ENCODE measurements at regions not wholly inside any gene's neighbourhood (a gene's known extent, or its start where the extent isn't known, plus 50 kb on each side); places are given as distances from the start of the nearest gene placed in this dataset.
"Not testable (repeated sequence)": the region's sequence is repeated elsewhere in the genome, so short reads cannot be mapped to it uniquely, and the experiment has no call there.

DNA sequence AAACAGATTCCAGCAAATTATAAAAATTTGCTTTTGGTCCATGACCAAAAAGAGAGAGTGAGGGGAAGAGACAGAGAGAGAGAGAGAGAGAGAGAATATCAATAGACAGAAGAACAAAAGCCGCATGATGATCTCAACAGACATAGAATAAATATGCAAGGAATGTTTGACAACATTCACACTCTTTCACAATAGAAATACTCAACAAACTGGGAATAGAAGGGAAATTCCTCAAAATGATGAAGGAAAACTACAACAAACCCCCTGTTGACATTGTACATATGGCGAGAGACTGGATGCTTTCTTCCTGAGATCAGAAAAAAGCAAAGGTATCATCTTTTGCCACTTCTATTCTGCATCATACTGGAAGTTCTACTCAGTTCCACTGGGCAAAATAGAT, 309.7 kb downstream of the RAD51AP2 start:
- H3K9me3 Mint-ChIP-seq (ENCODE audit: insufficient read depth), result peaks cover 3% of the 10 kb centered on the region
- peaks cover 25% of the 10 kb centered on the region for H3K4me1 Mint-ChIP-seq
- H3K79me2 ChIP-seq (ENCODE audit: control insufficient read depth, insufficient read depth, low read length), result no peaks in the 10 kb centered on the region
- H3K4me3 Mint-ChIP-seq, result no peak overlapping the region
- no CpG with 5 or more reads among the region's 2 CpGs for WGBS (ENCODE audit: insufficient coverage)
- H4K20me1 ChIP-seq (ENCODE audit: control insufficient read depth, insufficient read depth, low read length, poor library complexity, severe bottlenecking), result no peaks in the 10 kb centered on the region
- H3K27ac Mint-ChIP-seq, result no peak overlapping the region
- DNase-seq, result no peak
- no peak overlapping the region for H3K4me3 ChIP-seq (ENCODE audit: control extremely low read depth in 1 of 5, extremely low read depth in 1 of 5, insufficient read depth in 1 of 5, low read depth in 2 of 5, low read length in 4 of 5)
- H3K9me3 ChIP-seq (ENCODE audit: control extremely low read depth in 1 of 3, control insufficient read depth in 2 of 3, insufficient read depth in 1 of 3, low read length in 2 of 3), result no peaks in the 10 kb centered on the region
- H2AFZ ChIP-seq (ENCODE audit: insufficient read depth, low read depth, low read length, poor library complexity, severe bottlenecking), result no peak overlapping the region
- no peaks in the 10 kb centered on the region for H3K27me3 Mint-ChIP-seq
- ChIA-PET POLR2A (no interaction called here), CTCF (no interaction called here)
- peaks cover 7 to 9% of the 10 kb centered on the region in 2 donors for H3K4me1 ChIP-seq (ENCODE audit: control insufficient read depth in 2 of 2, insufficient read depth in 2 of 2, low read length in 2 of 2)
- intact Hi-C loops (cut with micrococcal nuclease), result loop anchor here (10.0 kb wide), 2 partner anchors 244 to 584 kb away; no protein-coding TSS in a partner anchor
- H3K27me3 ChIP-seq (replicated peaks in 1 of 4; ENCODE audit: control extremely low read depth in 1 of 4, control insufficient read depth in 3 of 4, insufficient read depth in 4 of 4, low read length in 3 of 4), result no peaks in the 10 kb centered on the region
- TF ChIP-seq, protein P1, sequence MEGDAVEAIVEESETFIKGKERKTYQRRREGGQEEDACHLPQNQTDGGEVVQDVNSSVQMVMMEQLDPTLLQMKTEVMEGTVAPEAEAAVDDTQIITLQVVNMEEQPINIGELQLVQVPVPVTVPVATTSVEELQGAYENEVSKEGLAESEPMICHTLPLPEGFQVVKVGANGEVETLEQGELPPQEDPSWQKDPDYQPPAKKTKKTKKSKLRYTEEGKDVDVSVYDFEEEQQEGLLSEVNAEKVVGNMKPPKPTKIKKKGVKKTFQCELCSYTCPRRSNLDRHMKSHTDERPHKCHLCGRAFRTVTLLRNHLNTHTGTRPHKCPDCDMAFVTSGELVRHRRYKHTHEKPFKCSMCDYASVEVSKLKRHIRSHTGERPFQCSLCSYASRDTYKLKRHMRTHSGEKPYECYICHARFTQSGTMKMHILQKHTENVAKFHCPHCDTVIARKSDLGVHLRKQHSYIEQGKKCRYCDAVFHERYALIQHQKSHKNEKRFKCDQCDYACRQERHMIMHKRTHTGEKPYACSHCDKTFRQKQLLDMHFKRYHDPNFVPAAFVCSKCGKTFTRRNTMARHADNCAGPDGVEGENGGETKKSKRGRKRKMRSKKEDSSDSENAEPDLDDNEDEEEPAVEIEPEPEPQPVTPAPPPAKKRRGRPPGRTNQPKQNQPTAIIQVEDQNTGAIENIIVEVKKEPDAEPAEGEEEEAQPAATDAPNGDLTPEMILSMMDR (IDR thresholded peaks at IDR 0.05), result no peak
- no peak for TF ChIP-seq EZH2 (IDR thresholded peaks at IDR 0.05; ENCODE audit: borderline replicate concordance, insufficient read depth, low read depth, low read length, poor library complexity, severe bottlenecking)
- H3K9ac ChIP-seq (ENCODE audit: low read length), result no peak overlapping the region
- H3K4me2 ChIP-seq (replicated peaks; ENCODE audit: low read depth, low read length, poor library complexity, severe bottlenecking), result no peak overlapping the region
- no peak overlapping the region for H3K27ac ChIP-seq (ENCODE audit: low read length in 2 of 2)
- ATAC-seq (ENCODE audit: low read depth), result no peak
- H3K36me3 ChIP-seq (replicated peaks in 1 of 2; ENCODE audit: control extremely low read depth in 1 of 2, control insufficient read depth in 1 of 2, extremely low read depth in 1 of 2, insufficient read depth in 2 of 2, low read length in 1 of 2), result no peaks in the 10 kb centered on the region

- H3K4me2 ChIP-seq (replicated peaks; ENCODE audit: low read depth, low read length, poor library complexity, severe bottlenecking), result no peak overlapping the region
- Mint-ChIP-seq H3K4me3 (no peak overlapping the region), H3K27ac (no peak overlapping the region), H3K9me3 (ENCODE audit: insufficient read depth) (peaks cover 3% of the 10 kb centered on the region), H3K27me3 (no peaks in the 10 kb centered on the region), H3K4me1 (peaks cover 37% of the 10 kb centered on the region)
- H3K9ac ChIP-seq (ENCODE audit: low read length), result no peak overlapping the region
- H2AFZ ChIP-seq (ENCODE audit: insufficient read depth, low read depth, low read length, poor library complexity, severe bottlenecking), result no peak overlapping the region
- H3K9me3 ChIP-seq (ENCODE audit: control extremely low read depth in 1 of 3, control insufficient read depth in 2 of 3, insufficient read depth in 1 of 3, low read length in 2 of 3), result no peaks in the 10 kb centered on the region
- TF ChIP-seq, protein P1 (IDR thresholded peaks at IDR 0.05), result no peak
- TF ChIP-seq EZH2 (IDR thresholded peaks at IDR 0.05; ENCODE audit: borderline replicate concordance, insufficient read depth, low read depth, low read length, poor library complexity, severe bottlenecking), result no peak
- intact Hi-C loops (cut with micrococcal nuclease), result loop anchor here (10.0 kb wide), 2 partner anchors 242 to 582 kb away; no protein-coding TSS in a partner anchor
- H3K79me2 ChIP-seq (ENCODE audit: control insufficient read depth, insufficient read depth, low read length), result no peaks in the 10 kb centered on the region
- CTCF ChIA-PET, result no interaction called here
- H3K4me3 ChIP-seq (ENCODE audit: control extremely low read depth in 1 of 5, extremely low read depth in 1 of 5, insufficient read depth in 1 of 5, low read depth in 2 of 5, low read length in 4 of 5), result no peak overlapping the region
- POLR2A ChIA-PET, result no interaction called here
- no peaks in the 10 kb centered on the region for H4K20me1 ChIP-seq (ENCODE audit: control insufficient read depth, insufficient read depth, low read length, poor library complexity, severe bottlenecking)
- no peaks in the 10 kb centered on the region for H3K27me3 ChIP-seq (replicated peaks in 1 of 4; ENCODE audit: control extremely low read depth in 1 of 4, control insufficient read depth in 3 of 4, insufficient read depth in 4 of 4, low read length in 3 of 4)
- H3K36me3 ChIP-seq (replicated peaks in 1 of 2; ENCODE audit: control extremely low read depth in 1 of 2, control insufficient read depth in 1 of 2, extremely low read depth in 1 of 2, insufficient read depth in 2 of 2, low read length in 1 of 2), result no peaks in the 10 kb centered on the region
- peaks cover 19 to 22% of the 10 kb centered on the region in 2 donors for H3K4me1 ChIP-seq (ENCODE audit: control insufficient read depth in 2 of 2, insufficient read depth in 2 of 2, low read length in 2 of 2)
- no peak for ATAC-seq (ENCODE audit: low read depth)
- no peak overlapping the region for H3K27ac ChIP-seq (ENCODE audit: low read length in 2 of 2)
- no peak for DNase-seq
These were observed 311.5 kb downstream of the RAD51AP2 start for GRCh38 chr2:17206771-17207170.

GRCh38 chr2:17204214-17204613, 314.0 kb downstream of the RAD51AP2 start:
- not testable (repeated sequence) for H3K4me2 ChIP-seq (replicated peaks; ENCODE audit: low read depth, low read length, poor library complexity, severe bottlenecking); H2AFZ ChIP-seq (ENCODE audit: insufficient read depth, low read depth, low read length, poor library complexity, severe bottlenecking); H3K9me3 Mint-ChIP-seq (ENCODE audit: insufficient read depth); H4K20me1 ChIP-seq (ENCODE audit: control insufficient read depth, insufficient read depth, low read length, poor library complexity, severe bottlenecking); H3K79me2 ChIP-seq (ENCODE audit: control insufficient read depth, insufficient read depth, low read length); H3K9me3 ChIP-seq (ENCODE audit: control extremely low read depth in 1 of 3, control insufficient read depth in 2 of 3, insufficient read depth in 1 of 3, low read length in 2 of 3); H3K27me3 ChIP-seq (replicated peaks in 1 of 4; ENCODE audit: control extremely low read depth in 1 of 4, control insufficient read depth in 3 of 4, insufficient read depth in 4 of 4, low read length in 3 of 4); H3K4me3 ChIP-seq (ENCODE audit: control extremely low read depth in 1 of 5, extremely low read depth in 1 of 5, insufficient read depth in 1 of 5, low read depth in 2 of 5, low read length in 4 of 5); H3K9ac ChIP-seq (ENCODE audit: low read length); H3K36me3 ChIP-seq (replicated peaks in 1 of 2; ENCODE audit: control extremely low read depth in 1 of 2, control insufficient read depth in 1 of 2, extremely low read depth in 1 of 2, insufficient read depth in 2 of 2, low read length in 1 of 2); H3K27me3 Mint-ChIP-seq
- peaks cover 42% of the 10 kb centered on the region for H3K4me1 Mint-ChIP-seq
- ChIA-PET POLR2A (interaction anchor here (0.6 kb wide), 1 partner anchor 55 kb away, joined by 3 read pairs; no protein-coding TSS in a partner anchor), CTCF (interaction anchor here (0.6 to 1.8 kb wide), 2 partner anchors 33 to 336 kb away, joined by 3 to 4 read pairs; no protein-coding TSS in a partner anchor)
- H3K4me3 Mint-ChIP-seq, result peak overlapping the region; percentile 30
- intact Hi-C loops (cut with micrococcal nuclease), result loop anchor here (5.0 to 10.0 kb wide), 3 partner anchors 239 to 579 kb away; partner anchors contain the start of genes GEN1 and SMC6
- Histone ChIP-seq H3K27ac (ENCODE audit: low read length in 2 of 2) (peak overlapping the region; percentile 25 to 26), H3K4me1 (ENCODE audit: control insufficient read depth in 2 of 2, insufficient read depth in 2 of 2, low read length in 2 of 2) (peaks cover 19 to 22% of the 10 kb centered on the region in 2 donors)
- WGBS (ENCODE audit: insufficient coverage), result no CpG with 5 or more reads among the region's 1 CpG
- ATAC-seq (ENCODE audit: low read depth), result peak; percentile 62
- peak overlapping the region; percentile 62 for H3K27ac Mint-ChIP-seq
- DNase-seq, result peak; percentile 27
